Gastrocnemius medialis (tissue), 4 donors: ENCODE measurements at regions not wholly inside any gene's neighbourhood (a gene's known extent, or its start where the extent isn't known, plus 50 kb on each side); places are given as distances from the start of the nearest gene placed in this dataset.
"Not testable (repeated sequence)": the region's sequence is repeated elsewhere in the genome, so short reads cannot be mapped to it uniquely, and the experiment has no call there.

Experiments used
- POLR2A ChIP-seq, 2 donors: fragments of 450-650 bp; IDR thresholded peaks; one replicate each; pipeline ENCODE4 v1.6.1; 2017; ENCODE audit warnings: antibody characterized with exemption in 2 of 2, mild to moderate bottlenecking in 2 of 2, moderate library complexity in 2 of 2
- TF ChIP-seq, protein P1 (sequence below), 5 experiments: fragments of 450-650 bp in 3 of 5; fragments of 200-600 bp in 2 of 5; sonication (generic) in 2 of 5; IDR thresholded peaks in 4 of 5; conservative IDR thresholded peaks in 1 of 5; 1 replicate in 4 of 5; 2 replicates in 1 of 5; pipeline ENCODE4 v1.5.1; 2016 to 2019; ENCODE audit warnings: antibody characterized with exemption in 5 of 5, mild to moderate bottlenecking in 3 of 5, moderate library complexity in 3 of 5

DNA sequence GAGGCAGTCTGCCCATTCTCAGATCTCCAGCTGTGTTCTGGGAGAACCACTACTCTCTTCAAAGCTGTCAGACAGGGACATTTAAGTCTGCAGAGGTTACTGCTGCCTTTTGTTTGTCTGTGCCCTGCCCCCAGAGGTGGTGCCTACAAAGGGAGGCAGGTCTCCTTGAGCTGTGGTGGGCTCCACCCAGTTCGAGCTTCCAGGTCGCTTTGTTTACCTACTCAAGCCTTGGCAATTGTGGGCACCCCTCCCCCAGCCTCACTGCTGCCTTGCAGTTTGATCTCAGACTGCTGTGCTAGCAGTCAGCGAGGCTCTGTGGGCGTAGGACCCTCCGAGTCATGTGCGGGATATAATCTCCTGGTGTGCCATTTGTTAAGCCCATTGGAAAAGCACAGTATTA, 640.9 kb upstream of the SYNCRIP start:
- TF ChIP-seq, protein P1, sequence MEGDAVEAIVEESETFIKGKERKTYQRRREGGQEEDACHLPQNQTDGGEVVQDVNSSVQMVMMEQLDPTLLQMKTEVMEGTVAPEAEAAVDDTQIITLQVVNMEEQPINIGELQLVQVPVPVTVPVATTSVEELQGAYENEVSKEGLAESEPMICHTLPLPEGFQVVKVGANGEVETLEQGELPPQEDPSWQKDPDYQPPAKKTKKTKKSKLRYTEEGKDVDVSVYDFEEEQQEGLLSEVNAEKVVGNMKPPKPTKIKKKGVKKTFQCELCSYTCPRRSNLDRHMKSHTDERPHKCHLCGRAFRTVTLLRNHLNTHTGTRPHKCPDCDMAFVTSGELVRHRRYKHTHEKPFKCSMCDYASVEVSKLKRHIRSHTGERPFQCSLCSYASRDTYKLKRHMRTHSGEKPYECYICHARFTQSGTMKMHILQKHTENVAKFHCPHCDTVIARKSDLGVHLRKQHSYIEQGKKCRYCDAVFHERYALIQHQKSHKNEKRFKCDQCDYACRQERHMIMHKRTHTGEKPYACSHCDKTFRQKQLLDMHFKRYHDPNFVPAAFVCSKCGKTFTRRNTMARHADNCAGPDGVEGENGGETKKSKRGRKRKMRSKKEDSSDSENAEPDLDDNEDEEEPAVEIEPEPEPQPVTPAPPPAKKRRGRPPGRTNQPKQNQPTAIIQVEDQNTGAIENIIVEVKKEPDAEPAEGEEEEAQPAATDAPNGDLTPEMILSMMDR (IDR thresholded peaks at IDR 0.05 in 4 of 5, conservative IDR thresholded peaks at IDR 0.05 in 1 of 5): not testable (repeated sequence)
- TF ChIP-seq POLR2A (IDR thresholded peaks at IDR 0.05): not testable (repeated sequence)
